ENCODE measurements at regions not wholly inside any gene's neighbourhood (a gene's known extent, or its start where the extent isn't known, plus 50 kb on each side); places are given as distances from the start of the nearest gene placed in this dataset.
"Not testable (repeated sequence)": the region's sequence is repeated elsewhere in the genome, so short reads cannot be mapped to it uniquely, and the experiment has no call there.

DNA sequence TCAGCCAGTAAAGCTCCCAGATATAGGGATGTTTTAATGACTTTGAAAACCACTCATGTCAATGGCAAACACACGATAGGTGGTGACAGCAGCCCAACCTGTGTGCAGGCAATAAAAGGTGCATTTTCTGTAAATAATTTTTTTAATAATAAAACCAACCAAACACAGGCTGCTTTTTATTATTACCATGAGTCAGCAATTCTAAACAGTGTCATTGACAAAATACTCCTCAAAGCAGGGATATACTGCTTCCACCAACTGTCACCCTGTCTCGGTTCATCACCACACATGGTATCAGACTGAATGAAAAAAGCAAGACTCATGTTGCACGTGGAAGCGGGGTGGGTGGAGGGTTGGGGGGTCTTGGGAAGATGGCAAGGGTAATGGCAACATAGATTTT, 195.9 kb downstream of the ANKRD60 start:
- no peak overlapping the region for H3K4me2 ChIP-seq (ENCODE audit: low read length)
- intact Hi-C loops (cut with micrococcal nuclease) = no loop called here
- ChIA-PET RAD21 (ENCODE audit: low non-redundant PET in 1 of 2, low total read pairs in 2 of 2, uncharacterized antibody in 2 of 2, unreplicated experiment in 2 of 2) (no interaction called here), POLR2A (no interaction called here), CTCF (no interaction called here)
- H2AFZ ChIP-seq (ENCODE audit: low read depth, low read length, poor library complexity, severe bottlenecking) = no peak overlapping the region
- no peaks in the 10 kb centered on the region for H3K36me3 ChIP-seq (ENCODE audit: control insufficient read depth in 1 of 2, insufficient read depth in 2 of 2, low read length in 2 of 2)
- DNase-seq (ENCODE audit: low read depth, low spot score) = no peak
- BruUV-seq (replicated peaks) = no TSS peak
- no peak overlapping the region for H3K27ac ChIP-seq (ENCODE audit: low read depth, low read length)
- no peaks in the 10 kb centered on the region for H3K79me2 ChIP-seq (ENCODE audit: insufficient read depth, low read length)
- no peak for ATAC-seq
- H3K9me2 ChIP-seq (ENCODE audit: insufficient read depth) = no peaks in the 10 kb centered on the region
- no peaks in the 10 kb centered on the region for H4K20me1 ChIP-seq (ENCODE audit: insufficient read depth)
- no peak overlapping the region for H3K9ac ChIP-seq (ENCODE audit: low read length)
- H3K9me3 ChIP-seq (ENCODE audit: control insufficient read depth in 1 of 2, insufficient read depth in 1 of 2, low read depth in 1 of 2, low read length in 2 of 2) = no peaks in the 10 kb centered on the region
- no peaks in the 10 kb centered on the region for H3K4me1 ChIP-seq (ENCODE audit: control insufficient read depth in 1 of 2, insufficient read depth in 2 of 2, low read length in 2 of 2)
- peaks cover 35% of the 10 kb centered on the region for H3K27me3 ChIP-seq (ENCODE audit: insufficient read depth, low read length)
- TF ChIP-seq CEBPB (IDR thresholded peaks at IDR 0.05; ENCODE audit: low read depth) = no peak
- H3K4me3 ChIP-seq (replicated peaks in 1 of 2; ENCODE audit: low read depth in 1 of 2, low read length in 2 of 2) = no peak overlapping the region

DNA sequence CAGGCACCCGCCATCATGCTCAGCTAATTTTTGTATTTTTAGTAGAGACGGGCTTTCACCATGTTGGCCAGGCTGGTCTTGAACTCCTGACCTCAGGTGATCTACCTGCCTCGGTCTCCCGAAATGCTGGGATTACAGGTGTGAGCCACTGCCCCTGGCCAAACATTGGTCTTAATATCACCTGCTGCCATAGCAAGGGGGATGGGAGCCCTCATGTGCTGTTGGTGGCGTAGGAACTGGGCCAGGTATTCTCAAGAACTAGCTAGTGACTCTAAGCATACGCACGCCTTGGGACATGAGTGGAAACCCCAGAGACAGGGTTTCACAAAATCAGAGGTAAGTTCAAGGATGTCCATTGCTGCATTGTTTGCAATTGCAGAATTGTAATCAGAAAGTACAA, 197.1 kb downstream of the ANKRD60 start:
- ATAC-seq; RAD21 ChIA-PET (ENCODE audit: low non-redundant PET in 1 of 2, low total read pairs in 2 of 2, uncharacterized antibody in 2 of 2, unreplicated experiment in 2 of 2): not testable (repeated sequence)

DNA sequence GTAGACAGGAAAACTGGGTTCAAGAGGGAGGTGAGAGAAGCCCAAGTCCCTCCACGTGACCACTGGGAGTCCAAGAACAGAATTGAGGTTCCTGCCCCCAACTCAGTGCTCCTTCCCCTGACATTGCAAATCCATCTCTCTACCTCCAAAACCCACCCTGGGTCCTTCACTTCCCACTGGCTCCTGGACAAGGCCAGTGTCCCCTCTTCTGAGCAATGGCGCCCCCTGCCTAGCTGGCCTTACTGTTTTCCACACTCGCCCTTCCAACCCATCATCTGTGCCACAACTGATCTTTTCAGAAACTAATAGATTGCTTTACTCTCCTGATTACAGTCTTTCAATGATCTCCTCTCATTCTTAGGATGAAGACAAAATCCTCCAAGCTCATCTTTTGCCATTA, 200.3 kb downstream of the ANKRD60 start:
- ATAC-seq (no peak), DNase-seq (ENCODE audit: low read depth, low spot score) (no peak)
- ChIA-PET CTCF (no interaction called here), RAD21 (ENCODE audit: low non-redundant PET in 1 of 2, low total read pairs in 2 of 2, uncharacterized antibody in 2 of 2, unreplicated experiment in 2 of 2) (no interaction called here), POLR2A (no interaction called here)
- Histone ChIP-seq H3K4me1 (ENCODE audit: control insufficient read depth in 1 of 2, insufficient read depth in 2 of 2, low read length in 2 of 2) (no peaks in the 10 kb centered on the region), H2AFZ (ENCODE audit: low read depth, low read length, poor library complexity, severe bottlenecking) (no peak overlapping the region), H3K36me3 (ENCODE audit: control insufficient read depth in 1 of 2, insufficient read depth in 2 of 2, low read length in 2 of 2) (no peaks in the 10 kb centered on the region), H3K9ac (ENCODE audit: low read length) (no peak overlapping the region), H3K79me2 (ENCODE audit: insufficient read depth, low read length) (no peaks in the 10 kb centered on the region), H3K4me3 (replicated peaks in 1 of 2; ENCODE audit: low read depth in 1 of 2, low read length in 2 of 2) (no peak overlapping the region), H3K9me2 (ENCODE audit: insufficient read depth) (no peaks in the 10 kb centered on the region), H3K4me2 (ENCODE audit: low read length) (no peak overlapping the region), H4K20me1 (ENCODE audit: insufficient read depth) (no peaks in the 10 kb centered on the region), H3K27ac (ENCODE audit: low read depth, low read length) (no peak overlapping the region), H3K9me3 (ENCODE audit: control insufficient read depth in 1 of 2, insufficient read depth in 1 of 2, low read depth in 1 of 2, low read length in 2 of 2) (no peaks in the 10 kb centered on the region), H3K27me3 (ENCODE audit: insufficient read depth, low read length) (peaks cover 45% of the 10 kb centered on the region)
- no TSS peak for BruUV-seq (replicated peaks)
- TF ChIP-seq RAD21 (IDR thresholded peaks at IDR 0.05; ENCODE audit: low read depth) (peak; percentile 65), POLR2A (IDR thresholded peaks at IDR 0.05; ENCODE audit: borderline replicate concordance, extremely low read depth, insufficient read depth, insufficient read length) (no peak)
- TF ChIP-seq, protein P1, sequence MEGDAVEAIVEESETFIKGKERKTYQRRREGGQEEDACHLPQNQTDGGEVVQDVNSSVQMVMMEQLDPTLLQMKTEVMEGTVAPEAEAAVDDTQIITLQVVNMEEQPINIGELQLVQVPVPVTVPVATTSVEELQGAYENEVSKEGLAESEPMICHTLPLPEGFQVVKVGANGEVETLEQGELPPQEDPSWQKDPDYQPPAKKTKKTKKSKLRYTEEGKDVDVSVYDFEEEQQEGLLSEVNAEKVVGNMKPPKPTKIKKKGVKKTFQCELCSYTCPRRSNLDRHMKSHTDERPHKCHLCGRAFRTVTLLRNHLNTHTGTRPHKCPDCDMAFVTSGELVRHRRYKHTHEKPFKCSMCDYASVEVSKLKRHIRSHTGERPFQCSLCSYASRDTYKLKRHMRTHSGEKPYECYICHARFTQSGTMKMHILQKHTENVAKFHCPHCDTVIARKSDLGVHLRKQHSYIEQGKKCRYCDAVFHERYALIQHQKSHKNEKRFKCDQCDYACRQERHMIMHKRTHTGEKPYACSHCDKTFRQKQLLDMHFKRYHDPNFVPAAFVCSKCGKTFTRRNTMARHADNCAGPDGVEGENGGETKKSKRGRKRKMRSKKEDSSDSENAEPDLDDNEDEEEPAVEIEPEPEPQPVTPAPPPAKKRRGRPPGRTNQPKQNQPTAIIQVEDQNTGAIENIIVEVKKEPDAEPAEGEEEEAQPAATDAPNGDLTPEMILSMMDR (IDR thresholded peaks at IDR 0.05 in 2 of 3, conservative IDR thresholded peaks at IDR 0.05 in 1 of 3; ENCODE audit: borderline replicate concordance in 1 of 3, insufficient read depth in 1 of 3, low read depth in 2 of 3, low read length in 2 of 3) = peak; percentile 26 to 45 (median 42); a peak in 5 of 6 replicates
- intact Hi-C loops (cut with micrococcal nuclease) = loop anchor here (5.0 kb wide), 1 partner anchor 376 kb away; no protein-coding TSS in a partner anchor

More for the DNA sequence above, 197.1 kb downstream of the ANKRD60 start:
- CTCF ChIA-PET; H3K36me3 ChIP-seq (ENCODE audit: control insufficient read depth in 1 of 2, insufficient read depth in 2 of 2, low read length in 2 of 2); H3K79me2 ChIP-seq (ENCODE audit: insufficient read depth, low read length); BruUV-seq (replicated peaks); H4K20me1 ChIP-seq (ENCODE audit: insufficient read depth); H3K4me1 ChIP-seq (ENCODE audit: control insufficient read depth in 1 of 2, insufficient read depth in 2 of 2, low read length in 2 of 2); H3K9me3 ChIP-seq (ENCODE audit: control insufficient read depth in 1 of 2, insufficient read depth in 1 of 2, low read depth in 1 of 2, low read length in 2 of 2); H3K4me2 ChIP-seq (ENCODE audit: low read length); H3K9me2 ChIP-seq (ENCODE audit: insufficient read depth); H3K9ac ChIP-seq (ENCODE audit: low read length); intact Hi-C loops (cut with micrococcal nuclease); H3K27ac ChIP-seq (ENCODE audit: low read depth, low read length); H3K4me3 ChIP-seq (replicated peaks in 1 of 2; ENCODE audit: low read depth in 1 of 2, low read length in 2 of 2); DNase-seq (ENCODE audit: low read depth, low spot score); POLR2A ChIA-PET; H2AFZ ChIP-seq (ENCODE audit: low read depth, low read length, poor library complexity, severe bottlenecking): not testable (repeated sequence)
- peaks cover 40% of the 10 kb centered on the region for H3K27me3 ChIP-seq (ENCODE audit: insufficient read depth, low read length)

All from HCT116 (cell line).